Omental fat pad (tissue), 3 donors: ENCODE measurements at regions not wholly inside any gene's neighbourhood (a gene's known extent, or its start where the extent isn't known, plus 50 kb on each side); places are given as distances from the start of the nearest gene placed in this dataset.

ENCODE experiments used
- ATAC-seq: fragments of 150-250 bp; one replicate; pipeline ENCODE4 v1.9.1; 2016; ENCODE audit warnings: mild to moderate bottlenecking, moderate library complexity; ENCODE audit not compliant: low FRiP score
- DNase-seq: peaks from one replicate; pipeline ENCODE4 v3.0.0-alpha.2; 2019; ENCODE audit warnings: low spot score
- CTCF ChIP-seq, 3 donors: fragments of 450-650 bp; IDR thresholded peaks; one replicate each; pipeline ENCODE4 v1.5.1; 2016 to 2017; ENCODE audit warnings: antibody characterized with exemption in 3 of 3, mild to moderate bottlenecking in 3 of 3, moderate library complexity in 2 of 3

- DNase-seq (no peak), ATAC-seq (no peak)
- TF ChIP-seq CTCF (IDR thresholded peaks at IDR 0.05), result no peak
Observed at GRCh38 chr6:170163405-170164170, 127.3 kb downstream of the DLL1 start.

GRCh38 chr6:170162775-170163404, 128.0 kb downstream of the DLL1 start:
- no peak for TF ChIP-seq CTCF (IDR thresholded peaks at IDR 0.05)
- no peak for ATAC-seq

DNA sequence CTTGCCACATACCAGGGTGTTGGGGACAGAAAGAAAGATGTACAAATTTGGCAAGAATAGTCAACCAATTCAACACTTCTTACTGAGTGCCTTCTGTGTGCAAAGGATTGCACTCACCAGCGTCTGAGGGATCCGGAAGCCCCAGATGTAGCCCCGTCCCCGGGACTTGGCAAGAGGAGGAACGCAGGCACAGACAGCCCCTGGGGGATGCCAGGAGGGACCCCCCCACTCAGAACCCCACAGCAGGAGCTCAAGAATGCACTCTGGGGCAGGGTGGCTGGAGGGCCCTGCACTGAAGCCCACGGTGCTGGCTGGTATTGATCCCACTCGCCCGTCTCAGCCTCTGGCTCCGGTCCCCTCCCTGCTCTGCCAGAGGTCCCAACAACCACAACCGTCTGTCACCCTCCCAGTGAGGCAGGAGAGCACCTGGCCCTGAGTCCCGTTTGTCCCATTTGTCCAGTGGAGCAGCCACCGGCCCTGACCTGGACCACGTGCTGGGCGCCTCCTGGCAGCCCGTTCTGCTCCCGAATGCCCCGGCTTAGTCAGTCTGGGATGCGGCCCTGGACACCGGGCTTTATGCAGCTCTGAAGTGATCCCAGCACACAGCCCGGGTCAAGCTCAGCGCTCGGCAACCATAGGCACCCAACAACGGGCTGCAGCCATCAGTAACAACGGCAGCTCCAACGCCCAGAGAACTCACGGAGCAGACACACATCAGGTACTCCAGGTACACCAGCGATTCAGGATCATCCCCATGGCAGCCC, 128.7 kb downstream of the DLL1 start:
- ATAC-seq, result no peak
- TF ChIP-seq CTCF (IDR thresholded peaks at IDR 0.05), result no peak
- no peak for DNase-seq

More at GRCh38 chr6:170162775-170163404, 128.0 kb downstream of the DLL1 start:
- no peak for DNase-seq

GRCh38 chr6:170160628-170161611, 130.0 kb downstream of the DLL1 start:
- no peak for DNase-seq
- no peak for ATAC-seq
- TF ChIP-seq CTCF (IDR thresholded peaks at IDR 0.05), result no peak

DNA sequence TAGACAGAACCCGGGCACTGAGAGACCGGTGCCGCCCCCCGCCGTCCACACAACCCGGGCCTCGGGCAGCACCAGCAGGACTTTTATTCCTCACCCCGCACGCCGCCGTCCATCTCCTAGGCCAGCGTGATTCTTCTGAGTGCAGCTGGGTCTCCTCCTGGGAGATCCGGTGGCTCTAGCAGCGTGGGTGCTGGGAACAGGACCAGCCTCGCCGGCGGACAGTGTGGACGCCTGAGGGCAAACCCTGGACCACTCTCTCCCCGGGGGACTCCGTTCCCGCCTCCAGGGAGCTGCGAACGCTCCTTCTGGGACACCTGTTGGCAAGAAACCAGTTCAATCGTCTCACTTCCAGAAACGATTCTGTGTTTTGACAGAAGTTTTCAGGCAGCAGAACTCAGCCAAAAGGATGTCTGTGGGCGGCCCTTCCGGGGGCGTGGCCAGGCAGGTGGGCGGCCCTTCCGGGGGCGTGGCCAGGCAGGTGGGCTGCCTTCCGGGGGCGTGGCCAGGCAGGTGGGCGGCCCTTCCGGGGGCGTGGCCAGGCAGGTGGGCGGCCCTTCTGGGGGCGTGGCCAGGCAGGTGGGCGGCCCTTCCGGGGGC, 130.7 kb downstream of the DLL1 start:
- DNase-seq (no peak), ATAC-seq (no peak)
- no peak for TF ChIP-seq CTCF (IDR thresholded peaks at IDR 0.05)
